ENCODE measurements at regions not wholly inside any gene's neighbourhood (a gene's known extent, or its start where the extent isn't known, plus 50 kb on each side); places are given as distances from the start of the nearest gene placed in this dataset.

GRCh38 chr6:42506070-42506469, 54.3 kb upstream of the TRERF1 start:
- TF ChIP-seq EP300 (IDR thresholded peaks at IDR 0.05) (no peak), CTCF (IDR thresholded peaks at IDR 0.05) (no peak), POLR2A (IDR thresholded peaks at IDR 0.05) (no peak)

Measured in stomach (tissue), 4 donors.